H1 (cell line): ENCODE measurements at regions not wholly inside any gene's neighbourhood (a gene's known extent, or its start where the extent isn't known, plus 50 kb on each side); places are given as distances from the start of the nearest gene placed in this dataset.

ENCODE experiments used
- CTCF ChIA-PET: fragments of 300-600 bp; sonication (Branson Sonifier 250); formaldehyde crosslinking; loops from one replicate; lab custom pipeline; 2021; ENCODE audit not compliant: partially characterized antibody; lab: Charles Lee
- POLR2A ChIA-PET: fragments of 300-600 bp; sonication (Branson Sonifier 250); formaldehyde crosslinking; loops from one replicate; lab custom pipeline; 2021; ENCODE audit warnings: inconsistent platforms; ENCODE audit not compliant: partially characterized antibody; lab: Charles Lee
- DNase-seq, 2 experiments: peaks; one replicate each; pipeline versions ENCODE4 v3.0.0 to v3.0.0-alpha.2; 2010 to 2022; ENCODE audit warnings: low spot score in 2 of 2, low read depth in 1 of 2, mixed read lengths in 1 of 2
- FAIRE-seq: peaks from 2 replicates; lab custom pipeline; 2011; peaks lifted over from hg19 to GRCh38; lab: Jason Lieb, UNC
- H2AFZ ChIP-seq: 2 replicates; pipeline ENCODE4 v1.8.1; 2012; ENCODE audit warnings: low read length, inconsistent platforms
- H2AK5ac ChIP-seq: 2 replicates; pipeline ENCODE4 v1.6.1; 2013; ENCODE audit warnings: low read depth, low read length
- H2BK120ac ChIP-seq: replicated peaks from 2 replicates; pipeline ENCODE3; 2013; ENCODE audit warnings: low read depth, low read length, inconsistent platforms
- H2BK12ac ChIP-seq: 2 replicates; pipeline ENCODE4 v1.6.1; 2013; ENCODE audit warnings: low read depth, low read length
- H2BK15ac ChIP-seq: 2 replicates; pipeline ENCODE4 v1.6.1; 2013; ENCODE audit warnings: low read length
- H2BK20ac ChIP-seq: 2 replicates; pipeline ENCODE4 v1.6.1; 2013; ENCODE audit warnings: low read length
- H2BK5ac ChIP-seq: 2 replicates; pipeline ENCODE4 v1.6.1; 2013; ENCODE audit warnings: low read depth, low read length
- H3K14ac ChIP-seq: 2 replicates; pipeline ENCODE4 v1.6.1; 2013; ENCODE audit warnings: inconsistent platforms; ENCODE audit not compliant: insufficient read length
- H3K18ac ChIP-seq: 2 replicates; pipeline ENCODE4 v1.6.1; 2013; ENCODE audit warnings: low read length; ENCODE audit errors: extremely low read depth
- H3K23ac ChIP-seq: 2 replicates; pipeline ENCODE4 v1.6.1; 2013; ENCODE audit warnings: inconsistent platforms; ENCODE audit not compliant: insufficient read length
- H3K23me2 ChIP-seq: 2 replicates; pipeline ENCODE4 v1.6.1; 2013; ENCODE audit warnings: low read depth, low read length
- H3K27ac ChIP-seq: 2 replicates; pipeline ENCODE4 v1.6.1; 2011; ENCODE audit warnings: low read depth, low read length, inconsistent platforms
- H3K27me3 ChIP-seq, 4 experiments: replicated peaks in 1 of 4; 1 replicate in 1 of 4; 2 replicates in 3 of 4; pipeline versions ENCODE4 v1.6.1 to v1.8.1; 2011 to 2013; ENCODE audit warnings: low read length in 3 of 4, mild to moderate bottlenecking in 3 of 4, inconsistent platforms in 2 of 4, mixed read lengths in 2 of 4, moderate library complexity in 1 of 4; ENCODE audit not compliant: control insufficient read depth in 3 of 4, insufficient read depth in 3 of 4; ENCODE audit errors: extremely low read depth in 1 of 4
- H3K36me3 ChIP-seq, 4 experiments: 2 replicates each; pipeline versions ENCODE4 v1.6.1 to v1.8.1; 2011 to 2013; ENCODE audit warnings: mild to moderate bottlenecking in 4 of 4, low read length in 3 of 4, moderate library complexity in 2 of 4, control low read depth in 1 of 4, inconsistent platforms in 1 of 4; ENCODE audit not compliant: insufficient read depth in 4 of 4, control insufficient read depth in 2 of 4
- H3K4ac ChIP-seq: replicated peaks from 2 replicates; pipeline ENCODE3; 2013; ENCODE audit warnings: low read length, low read depth, mixed read lengths, inconsistent platforms; ENCODE audit not compliant: insufficient read length
- H3K4me1 ChIP-seq, 4 experiments: replicated peaks in 1 of 4; 1 replicate in 1 of 4; 2 replicates in 3 of 4; pipeline versions ENCODE4 v1.6.1 to v1.8.1; 2011 to 2013; ENCODE audit warnings: low read length in 3 of 4, inconsistent platforms in 2 of 4, mixed read lengths in 1 of 4; ENCODE audit not compliant: insufficient read depth in 4 of 4, control insufficient read depth in 3 of 4
- H3K4me2 ChIP-seq, 2 experiments: 2 replicates each; pipeline versions ENCODE4 v1.6.1 to v1.8.1; 2011 to 2013; ENCODE audit warnings: low read depth in 2 of 2, low read length in 2 of 2, control low read depth in 1 of 2, inconsistent platforms in 1 of 2, mild to moderate bottlenecking in 1 of 2; ENCODE audit not compliant: insufficient read depth in 1 of 2
- H3K4me3 ChIP-seq, 4 experiments: fragments of 200-600, 300-600 bp in 1 of 4; sonication (generic), shearing (Covaris generic), sonication (Bioruptor Twin) in 1 of 4; 2 replicates each; pipeline versions ENCODE4 v1.5.1 to v1.8.1; 2011 to 2016; ENCODE audit warnings: low read length in 4 of 4, low read depth in 3 of 4, control low read depth in 2 of 4, inconsistent platforms in 2 of 4, mild to moderate bottlenecking in 2 of 4, mixed read lengths in 1 of 4, moderate library complexity in 1 of 4; ENCODE audit not compliant: insufficient read depth in 2 of 4; ENCODE audit errors: extremely low read depth in 1 of 4
- H3K56ac ChIP-seq: replicated peaks from 2 replicates; pipeline ENCODE3; 2013; ENCODE audit warnings: low read depth, mild to moderate bottlenecking, mixed read lengths, low read length, inconsistent platforms; ENCODE audit not compliant: insufficient read length
- H3K79me1 ChIP-seq: 2 replicates; pipeline ENCODE4 v1.6.1; 2013; ENCODE audit warnings: low read depth, low read length, control low read depth
- H3K79me2 ChIP-seq, 2 experiments: 2 replicates each; pipeline versions ENCODE4 v1.6.1 to v1.8.1; 2012 to 2013; ENCODE audit warnings: low read length in 2 of 2, mild to moderate bottlenecking in 2 of 2, inconsistent platforms in 1 of 2; ENCODE audit not compliant: insufficient read depth in 2 of 2, control insufficient read depth in 1 of 2
- H3K9ac ChIP-seq, 4 experiments: replicated peaks in 1 of 4; 1 replicate in 1 of 4; 2 replicates in 3 of 4; pipeline versions ENCODE4 v1.6.1 to v1.8.1; 2011 to 2013; ENCODE audit warnings: low read depth in 3 of 4, low read length in 3 of 4, control low read depth in 2 of 4, mild to moderate bottlenecking in 2 of 4, moderate library complexity in 2 of 4, inconsistent platforms in 1 of 4; ENCODE audit errors: extremely low read depth in 1 of 4
- H3K9me3 ChIP-seq, 2 experiments: 2 replicates each; pipeline versions ENCODE4 v1.6.1 to v1.8.1; 2012 to 2013; ENCODE audit warnings: mild to moderate bottlenecking in 2 of 2, moderate library complexity in 2 of 2, control low read depth in 1 of 2, inconsistent platforms in 1 of 2, low read depth in 1 of 2, low read length in 1 of 2, mixed read lengths in 1 of 2; ENCODE audit not compliant: insufficient read depth in 2 of 2
- H4K20me1 ChIP-seq, 2 experiments: replicated peaks in 1 of 2; 2 replicates each; pipeline versions ENCODE3 to v1.8.1; 2011 to 2013; ENCODE audit warnings: inconsistent platforms in 2 of 2, low read length in 2 of 2, mild to moderate bottlenecking in 1 of 2; ENCODE audit not compliant: insufficient read depth in 2 of 2, control insufficient read depth in 1 of 2
- H4K5ac ChIP-seq: 2 replicates; pipeline ENCODE4 v1.6.1; 2013; ENCODE audit warnings: low read length, low read depth, mixed read lengths, inconsistent platforms; ENCODE audit not compliant: insufficient read length
- H4K8ac ChIP-seq: 2 replicates; pipeline ENCODE4 v1.8.0; 2013; ENCODE audit warnings: mild to moderate bottlenecking, moderate library complexity, low read length, inconsistent platforms; ENCODE audit not compliant: insufficient read depth; ENCODE audit errors: extremely low read depth
- H4K91ac ChIP-seq: replicated peaks from 2 replicates; pipeline ENCODE3; 2013; ENCODE audit warnings: low read length, mixed read lengths, inconsistent platforms; ENCODE audit not compliant: insufficient read length
- BCL11A ChIP-seq, 2 experiments: IDR thresholded peaks; one replicate each; pipeline ENCODE4 v1.6.1; 2011; ENCODE audit warnings: low read depth in 2 of 2, low read length in 2 of 2, mild to moderate bottlenecking in 2 of 2
- CBX5 ChIP-seq: fragments of 300-800, 300-1000 bp; sonication (generic); IDR thresholded peaks from 2 replicates; pipeline ENCODE4 v1.7.1; 2016; ENCODE audit warnings: antibody characterized with exemption, low read length, low read depth
- CHD1 ChIP-seq: IDR thresholded peaks from 2 replicates; pipeline ENCODE4 v1.6.1; 2012; ENCODE audit warnings: low read depth, low read length, improper control_type of control experiment
- EP300 ChIP-seq, 2 experiments: IDR thresholded peaks; 1 replicate in 1 of 2; 2 replicates in 1 of 2; pipeline ENCODE4 v1.6.1; 2011 to 2012; ENCODE audit warnings: low read depth in 2 of 2, low read length in 2 of 2, mild to moderate bottlenecking in 2 of 2, borderline replicate concordance in 1 of 2, inconsistent platforms in 1 of 2, moderate library complexity in 1 of 2
- GTF2F1 ChIP-seq: IDR thresholded peaks from 2 replicates; pipeline ENCODE4 v1.6.1; 2012; ENCODE audit warnings: low read depth, low read length, improper control_type of control experiment, borderline replicate concordance
- KDM1A ChIP-seq: fragments of 200-600, 300-600 bp; sonication (generic); IDR thresholded peaks from 2 replicates; pipeline ENCODE4 v1.7.1; 2016; ENCODE audit warnings: mild to moderate bottlenecking, low read length, borderline replicate concordance
- KDM4A ChIP-seq: IDR thresholded peaks from one replicate; pipeline ENCODE4 v1.7.1; 2012; ENCODE audit warnings: low read depth, mild to moderate bottlenecking, moderate library complexity, low read length, inconsistent platforms; ENCODE audit not compliant: severe bottlenecking
- RFX5 ChIP-seq: IDR thresholded peaks from 2 replicates; pipeline ENCODE4 v1.6.1; 2011; ENCODE audit warnings: low read depth, low read length, improper control_type of control experiment, borderline replicate concordance
- SP1 ChIP-seq: IDR thresholded peaks from 2 replicates; pipeline ENCODE4 v1.6.1; 2011; ENCODE audit warnings: low read depth, low read length
- SP4 ChIP-seq: IDR thresholded peaks from 2 replicates; pipeline ENCODE4 v1.6.1; 2012; ENCODE audit warnings: low read length, inconsistent platforms
- SUZ12 ChIP-seq: fragments of 200-600 bp; sonication (generic); IDR thresholded peaks from 2 replicates; pipeline ENCODE4 v1.6.1; 2012; ENCODE audit warnings: mild to moderate bottlenecking, inconsistent platforms, low read length, moderate library complexity, mixed read lengths
- TEAD4 ChIP-seq: IDR thresholded peaks from 2 replicates; pipeline ENCODE4 v1.6.1; 2012; ENCODE audit warnings: low read depth, low read length, inconsistent platforms, mixed read lengths
- YY1 ChIP-seq: IDR thresholded peaks from 2 replicates; pipeline ENCODE4 v1.6.1; 2011; ENCODE audit warnings: low read depth, mild to moderate bottlenecking, low read length
- ZNF274 ChIP-seq: IDR thresholded peaks from 2 replicates; pipeline ENCODE4 v1.7.0; 2012; ENCODE audit warnings: low read length, borderline replicate concordance; ENCODE audit errors: extremely low read depth
- WGBS, 2 experiments: shearing (Covaris generic) in 1 of 2; methylation state at CpG; one replicate each; pipeline versions ENCODE4 v1.1.6 to v1.1.7; 2013 to 2015; ENCODE audit warnings: low lambda C conversion rate in 2 of 2, mixed read lengths in 2 of 2, inconsistent platforms in 1 of 2, low coverage in 1 of 2, missing lambda C conversion rate in 1 of 2; ENCODE audit not compliant: insufficient replicate concordance in 2 of 2, insufficient coverage in 1 of 2, insufficient read length in 1 of 2; ENCODE audit errors: extremely low coverage in 1 of 2, missing lambda C conversion rate in 1 of 2; 5-methylcytosine and 5-hydroxymethylcytosine counted together

GRCh38 chr3:194806991-194807630, 121.4 kb downstream of the FAM43A start:
- Histone ChIP-seq H3K56ac (no peak overlapping the region), H3K4me2 (no peak overlapping the region)
- 94% methylated on average over 10 of the region's 10 CpGs; no CpG with 5 or more reads in 1 of the 2 experiments for WGBS, 2 experiments
- TF ChIP-seq SP1 (no peak), EP300 (IDR thresholded peaks at IDR 0.05; ENCODE audit: borderline replicate concordance in 1 of 2, low read depth in 2 of 2, low read length in 2 of 2) (no peak), SUZ12 (no peak), BCL11A (IDR thresholded peaks at IDR 0.05; ENCODE audit: low read depth in 2 of 2, low read length in 2 of 2) (no peak), SP4 (no peak), CBX5 (no peak), KDM1A (no peak), YY1 (no peak), RFX5 (no peak), GTF2F1 (no peak), KDM4A (no peak), TEAD4 (no peak), ZNF274 (no peak), CHD1 (no peak)

More at GRCh38 chr3:194806991-194807630, 121.4 kb downstream of the FAM43A start:
- no peak overlapping the region for H2BK12ac ChIP-seq
- H2BK15ac ChIP-seq: no peak overlapping the region
- H3K79me1 ChIP-seq: no peaks in the 10 kb centered on the region
- ChIA-PET CTCF (interaction anchor here (1.0 kb wide), 1 partner anchor 124 kb away, joined by 3 read pairs; no protein-coding TSS in a partner anchor), POLR2A (no interaction called here)
- no peak overlapping the region for H3K23ac ChIP-seq
- no peak for DNase-seq
- H3K36me3 ChIP-seq: no peaks in the 10 kb centered on the region
- H3K4me3 ChIP-seq: no peak overlapping the region
- H3K18ac ChIP-seq: no peak overlapping the region; the same call in 1 of the 2 replicates
- H4K20me1 ChIP-seq: no peaks in the 10 kb centered on the region
- no peaks in the 10 kb centered on the region for H3K79me2 ChIP-seq
- no peak overlapping the region for H4K91ac ChIP-seq
- H3K4me1 ChIP-seq: peaks cover 0 to 6% (median 0%) of the 10 kb centered on the region in 4 experiments; a peak in 2 of 7 replicates
- no peak overlapping the region for H2AK5ac ChIP-seq
- no peak overlapping the region for H2BK20ac ChIP-seq
- H3K27ac ChIP-seq: no peak overlapping the region
- no peak overlapping the region for H3K4ac ChIP-seq
- H4K8ac ChIP-seq: no peak overlapping the region
- H2BK120ac ChIP-seq: no peak overlapping the region
- H3K9me3 ChIP-seq: no peaks in the 10 kb centered on the region
- H3K14ac ChIP-seq: no peak overlapping the region
- no peak overlapping the region for H3K9ac ChIP-seq
- H4K5ac ChIP-seq: no peak overlapping the region
- H3K23me2 ChIP-seq: no peaks in the 10 kb centered on the region
- no peaks in the 10 kb centered on the region for H3K27me3 ChIP-seq
- H2AFZ ChIP-seq: no peak overlapping the region
- no peak for FAIRE-seq
- no peak overlapping the region for H2BK5ac ChIP-seq
